AG10803 (cell line): ENCODE measurements at regions not wholly inside any gene's neighbourhood (a gene's known extent, or its start where the extent isn't known, plus 50 kb on each side); places are given as distances from the start of the nearest gene placed in this dataset.
"Not testable (repeated sequence)": the region's sequence is repeated elsewhere in the genome, so short reads cannot be mapped to it uniquely, and the experiment has no call there.

Source experiments
- DNase-seq: peaks from one replicate; pipeline ENCODE4 v3.0.0; 2010; ENCODE audit warnings: low read depth
- H3K4me3 ChIP-seq: 2 replicates; pipeline ENCODE4 v1.5.1; 2011; ENCODE audit warnings: mild to moderate bottlenecking, low read length, control low read depth
- TF ChIP-seq, protein P1 (sequence below): conservative IDR thresholded peaks from 2 replicates; pipeline ENCODE4 v1.5.1; 2011; ENCODE audit warnings: mild to moderate bottlenecking, low read length, control low read depth, inconsistent platforms

DNA sequence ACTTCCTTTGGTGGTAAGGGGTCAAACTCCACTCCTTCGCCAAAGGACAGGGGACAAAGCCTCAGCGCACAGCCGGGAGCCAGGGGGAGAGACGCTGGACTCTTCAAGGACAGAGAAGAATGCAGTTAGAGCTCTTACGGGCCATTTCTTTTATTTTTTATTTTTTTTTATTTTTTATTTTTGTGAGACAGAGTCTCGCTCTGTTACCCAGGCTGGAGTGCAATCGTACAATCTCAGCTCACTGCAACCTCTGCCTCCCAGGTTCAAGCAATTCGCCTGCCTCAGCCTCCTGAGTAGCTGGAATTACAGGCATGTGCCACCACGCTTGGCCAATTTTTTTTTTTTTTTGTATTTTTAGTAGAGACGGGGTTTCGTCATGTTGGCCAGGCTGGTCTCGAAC is 93.2 kb upstream of the RPH3AL start, which contains the start of gene RFLNB:
TSS of gene RFLNB (minus strand) at position 101 of the 400 bp plus-strand sequence.
- not testable (repeated sequence) for H3K4me3 ChIP-seq

DNA sequence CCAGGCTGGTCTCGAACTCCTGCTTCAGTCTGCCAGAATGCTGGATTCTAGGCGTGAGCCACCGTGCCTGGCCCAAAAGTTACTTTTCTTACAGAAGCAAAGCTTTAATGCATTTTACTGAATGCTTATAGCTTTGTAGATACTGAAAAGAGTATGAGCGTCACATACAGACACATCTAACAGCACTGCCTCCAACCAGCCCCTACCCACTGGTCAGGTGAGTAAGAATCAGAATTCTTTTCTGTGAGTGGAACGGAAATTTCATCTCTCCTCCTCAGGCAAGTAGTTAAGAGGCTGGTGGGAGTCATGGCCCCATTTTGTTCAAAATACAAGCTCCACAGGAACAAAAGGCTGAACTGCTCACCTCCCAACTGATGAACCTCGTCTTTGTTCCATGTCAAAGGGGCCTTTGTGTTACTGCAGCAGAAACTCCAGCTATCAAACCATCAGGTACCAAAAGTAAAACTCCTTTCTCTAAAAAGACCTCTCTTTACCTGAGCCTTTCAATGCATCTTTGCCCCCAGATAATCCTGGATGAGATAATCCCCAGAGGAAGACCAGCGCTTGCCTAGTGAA is 92.4 kb upstream of the RPH3AL start:
- no peak overlapping the region for H3K4me3 ChIP-seq
- TF ChIP-seq, protein P1, sequence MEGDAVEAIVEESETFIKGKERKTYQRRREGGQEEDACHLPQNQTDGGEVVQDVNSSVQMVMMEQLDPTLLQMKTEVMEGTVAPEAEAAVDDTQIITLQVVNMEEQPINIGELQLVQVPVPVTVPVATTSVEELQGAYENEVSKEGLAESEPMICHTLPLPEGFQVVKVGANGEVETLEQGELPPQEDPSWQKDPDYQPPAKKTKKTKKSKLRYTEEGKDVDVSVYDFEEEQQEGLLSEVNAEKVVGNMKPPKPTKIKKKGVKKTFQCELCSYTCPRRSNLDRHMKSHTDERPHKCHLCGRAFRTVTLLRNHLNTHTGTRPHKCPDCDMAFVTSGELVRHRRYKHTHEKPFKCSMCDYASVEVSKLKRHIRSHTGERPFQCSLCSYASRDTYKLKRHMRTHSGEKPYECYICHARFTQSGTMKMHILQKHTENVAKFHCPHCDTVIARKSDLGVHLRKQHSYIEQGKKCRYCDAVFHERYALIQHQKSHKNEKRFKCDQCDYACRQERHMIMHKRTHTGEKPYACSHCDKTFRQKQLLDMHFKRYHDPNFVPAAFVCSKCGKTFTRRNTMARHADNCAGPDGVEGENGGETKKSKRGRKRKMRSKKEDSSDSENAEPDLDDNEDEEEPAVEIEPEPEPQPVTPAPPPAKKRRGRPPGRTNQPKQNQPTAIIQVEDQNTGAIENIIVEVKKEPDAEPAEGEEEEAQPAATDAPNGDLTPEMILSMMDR, result no peak
- DNase-seq, result no peak

More for the DNA sequence above, 93.2 kb upstream of the RPH3AL start, which contains the start of gene RFLNB:
- DNase-seq, result not testable (repeated sequence)

DNA sequence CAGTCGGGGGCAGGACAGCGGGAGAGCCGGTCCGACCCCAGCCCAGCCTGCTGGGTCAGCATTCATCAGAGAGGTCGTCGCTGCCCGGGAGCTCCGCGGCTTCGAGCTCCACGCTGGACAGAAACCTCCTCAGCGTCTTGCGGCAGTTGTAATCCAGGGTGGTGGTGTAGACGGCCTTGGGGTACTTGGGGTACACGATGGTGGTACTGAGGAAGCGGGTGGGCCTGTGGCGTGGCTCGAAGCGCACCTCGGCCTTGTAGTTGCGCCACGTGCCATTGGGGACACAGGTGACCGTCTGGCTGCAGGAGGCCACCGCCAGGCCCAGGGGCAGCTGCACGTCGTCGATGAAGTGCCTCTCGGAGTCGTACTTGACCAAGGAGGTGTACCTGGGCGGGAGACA is 90.5 kb upstream of the RPH3AL start:
- DNase-seq, result no peak

DNA sequence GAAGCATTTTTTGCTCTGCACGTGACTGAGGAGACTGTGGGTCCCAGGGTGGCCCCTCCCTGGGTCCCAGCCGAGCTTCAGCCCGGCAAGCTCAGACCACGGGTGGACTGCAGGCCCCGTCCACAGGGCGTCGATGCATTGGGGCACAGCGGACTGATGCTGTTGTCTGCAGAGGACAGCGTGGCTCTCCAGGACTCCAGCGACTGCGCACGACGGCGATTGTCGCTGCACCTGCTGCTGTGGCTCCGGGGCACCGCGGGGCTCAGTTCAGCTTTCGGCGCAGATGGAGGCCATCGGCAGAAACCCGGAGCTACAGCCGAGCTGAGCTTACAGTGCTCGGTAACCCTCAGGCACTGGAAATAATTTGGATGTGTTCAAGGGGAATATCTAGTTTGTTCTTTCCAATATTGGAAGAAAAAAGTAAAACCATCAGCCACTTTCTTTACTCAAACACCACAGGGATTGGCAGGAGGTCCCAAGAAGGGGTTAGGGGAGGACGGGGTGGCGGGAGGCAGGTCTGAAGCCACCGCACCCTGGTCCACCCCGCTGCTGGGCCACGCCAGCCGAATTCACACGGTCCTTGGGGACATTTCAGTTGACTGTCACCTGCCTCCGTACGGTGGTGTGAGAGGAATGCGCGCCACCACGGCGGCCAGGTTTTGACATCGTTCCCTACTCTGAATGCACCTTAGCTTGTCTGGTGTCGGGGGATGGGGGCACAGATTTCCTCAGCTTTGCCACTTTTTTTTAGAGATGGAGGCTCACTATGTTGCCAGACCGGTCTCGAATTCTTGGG is 88.7 kb upstream of the RPH3AL start:
- TF ChIP-seq, protein P1, result no peak
- DNase-seq, result no peak
- no peak overlapping the region for H3K4me3 ChIP-seq

More for the DNA sequence above, 90.5 kb upstream of the RPH3AL start:
- TF ChIP-seq, protein P1, result no peak
- H3K4me3 ChIP-seq, result no peak overlapping the region

DNA sequence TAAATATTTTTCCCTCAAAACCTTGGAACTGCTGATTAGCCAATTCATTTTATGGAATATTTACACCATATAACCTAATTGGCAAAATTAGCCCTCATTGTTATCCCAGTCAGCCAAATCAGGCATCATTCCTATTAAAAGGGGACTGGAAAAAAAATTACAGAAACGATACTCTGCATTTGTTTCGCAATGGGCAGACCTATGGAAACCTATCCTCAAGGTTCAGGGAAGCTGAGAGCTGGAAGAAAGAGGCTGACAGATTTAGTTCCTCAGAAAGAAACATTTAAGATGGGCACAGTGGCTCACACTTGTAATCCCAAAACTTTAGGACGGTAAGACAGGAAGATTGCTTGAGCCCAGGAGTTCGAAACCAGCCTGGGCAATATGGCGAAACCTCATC is 85.6 kb upstream of the RPH3AL start:
- no peak for DNase-seq
- no peak overlapping the region for H3K4me3 ChIP-seq

DNA sequence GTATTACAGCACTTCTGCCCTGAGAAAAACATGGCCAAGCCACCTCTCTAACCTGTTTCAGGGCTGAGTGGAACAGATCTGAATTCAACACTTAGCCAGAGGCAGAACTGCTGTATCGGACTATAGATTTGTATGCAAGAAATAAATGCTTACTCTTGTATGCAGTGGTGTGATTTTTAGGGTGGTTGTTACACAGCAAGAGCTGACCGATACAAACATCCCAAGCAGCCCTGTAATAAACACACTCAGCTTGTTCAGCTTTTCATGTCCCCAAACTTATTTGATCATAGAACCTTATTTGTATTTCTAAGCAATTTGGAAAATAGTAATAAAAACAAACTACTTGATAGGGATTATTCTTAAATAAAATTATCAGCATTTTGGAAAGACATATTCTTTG is 84.9 kb upstream of the RPH3AL start:
- TF ChIP-seq, protein P1, result no peak
- DNase-seq, result no peak
- H3K4me3 ChIP-seq, result no peak overlapping the region

More for the DNA sequence above, 85.6 kb upstream of the RPH3AL start:
- TF ChIP-seq, protein P1, result no peak

DNA sequence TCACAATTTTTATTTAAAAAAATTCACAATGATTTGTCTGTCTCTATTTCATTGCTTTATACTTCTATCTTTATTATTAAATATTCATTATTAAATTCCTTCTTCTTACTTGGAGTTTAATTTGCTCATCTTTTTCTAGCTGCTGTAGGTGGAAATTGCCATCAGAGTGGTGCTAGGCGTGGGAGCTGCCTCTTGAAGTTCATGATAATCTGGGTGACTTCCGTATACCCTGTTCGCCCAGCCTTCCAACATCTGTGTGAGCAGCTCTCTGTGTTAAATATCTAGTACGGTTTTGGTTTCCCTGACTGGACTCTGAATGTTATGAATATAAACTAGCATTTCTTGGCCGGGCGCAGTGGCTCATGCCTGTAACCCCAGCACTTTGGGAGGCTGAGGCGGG is 84.0 kb upstream of the RPH3AL start:
- no peak overlapping the region for H3K4me3 ChIP-seq
- DNase-seq, result no peak
- TF ChIP-seq, protein P1, result no peak

DNA sequence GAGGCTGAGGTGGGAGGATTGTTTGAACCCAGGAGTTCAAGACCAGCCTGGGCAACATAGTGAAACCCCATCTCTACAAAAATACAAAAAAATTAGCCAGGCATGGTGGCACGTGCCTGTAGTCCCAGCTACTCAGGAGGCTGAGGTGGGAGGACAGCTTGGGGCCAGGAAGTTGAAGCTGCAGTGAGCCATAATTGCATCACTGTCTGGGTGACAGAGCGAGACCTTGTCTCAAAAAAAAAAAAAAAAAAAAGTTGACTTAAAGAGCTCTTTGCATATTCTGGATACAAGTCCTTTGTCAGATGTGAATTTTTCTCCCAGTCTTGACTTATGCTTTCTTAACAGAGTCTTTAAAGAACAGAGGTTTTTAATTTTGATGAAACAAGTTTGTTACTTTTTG is 79.9 kb upstream of the RPH3AL start:
- not testable (repeated sequence) for DNase-seq, H3K4me3 ChIP-seq
